ENCODE measurements at regions not wholly inside any gene's neighbourhood (a gene's known extent, or its start where the extent isn't known, plus 50 kb on each side); places are given as distances from the start of the nearest gene placed in this dataset.

- Mint-ChIP-seq H3K27ac (no peak overlapping the region), H3K4me3 (no peak overlapping the region), H3K27me3 (no peaks in the 10 kb centered on the region), H3K9me3 (peaks cover 13 to 49% (median 18%) of the 10 kb centered on the region in 3 donors), H3K36me3 (no peaks in the 10 kb centered on the region), H3K4me1 (no peaks in the 10 kb centered on the region)
- peaks cover 4% of the 10 kb centered on the region for H3K9me3 ChIP-seq
- H3K4me3 ChIP-seq (ENCODE audit: control insufficient read depth in 1 of 2, extremely low read depth in 1 of 2, low read length in 1 of 2), result no peak overlapping the region
- no peak for ATAC-seq (replicated peaks in 1 of 4)
- no peaks in the 10 kb centered on the region for H3K27me3 ChIP-seq (replicated peaks in 1 of 2; ENCODE audit: control insufficient read depth in 2 of 2, extremely low read depth in 1 of 2, insufficient read depth in 2 of 2, low read length in 1 of 2)
- H3K27ac ChIP-seq (ENCODE audit: low read length), result no peak overlapping the region
- no peak for DNase-seq
- CTCF ChIA-PET, result no interaction called here
- POLR2A ChIA-PET, result interaction anchor here in 1 of 2 donors (0.5 kb wide), 1 partner anchor 689 kb away, joined by 3 read pairs; no protein-coding TSS in a partner anchor
- no peaks in the 10 kb centered on the region for H3K36me3 ChIP-seq (ENCODE audit: control insufficient read depth in 2 of 2, extremely low read depth in 1 of 2, insufficient read depth in 1 of 2, low read length in 1 of 2)
- WGBS (ENCODE audit: insufficient coverage), result no CpG with 5 or more reads among the region's 1 CpG
- H3K4me1 ChIP-seq (ENCODE audit: control insufficient read depth in 1 of 2, extremely low read depth in 1 of 2, insufficient read depth in 2 of 2, low read length in 2 of 2), result no peaks in the 10 kb centered on the region
Observed at GRCh38 chr14:82528016-82528415, 994.4 kb upstream of the SEL1L start.

GRCh38 chr14:82533351-82533750 is 999.7 kb upstream of the SEL1L start:
- H3K9me3 ChIP-seq, result no peaks in the 10 kb centered on the region
- H3K27ac ChIP-seq (ENCODE audit: low read length), result no peak overlapping the region
- Mint-ChIP-seq H3K27ac (no peak overlapping the region), H3K27me3 (no peaks in the 10 kb centered on the region), H3K4me3 (no peak overlapping the region), H3K9me3 (peaks cover 0 to 33% (median 21%) of the 10 kb centered on the region in 3 donors), H3K36me3 (no peaks in the 10 kb centered on the region), H3K4me1 (no peaks in the 10 kb centered on the region)
- H3K4me1 ChIP-seq (ENCODE audit: control insufficient read depth in 1 of 2, extremely low read depth in 1 of 2, insufficient read depth in 2 of 2, low read length in 2 of 2), result no peaks in the 10 kb centered on the region
- H3K36me3 ChIP-seq (ENCODE audit: control insufficient read depth in 2 of 2, extremely low read depth in 1 of 2, insufficient read depth in 1 of 2, low read length in 1 of 2), result no peaks in the 10 kb centered on the region
- ChIA-PET CTCF (no interaction called here), POLR2A (no interaction called here)
- H3K4me3 ChIP-seq (ENCODE audit: control insufficient read depth in 1 of 2, extremely low read depth in 1 of 2, low read length in 1 of 2), result no peak overlapping the region
- H3K27me3 ChIP-seq (replicated peaks in 1 of 2; ENCODE audit: control insufficient read depth in 2 of 2, extremely low read depth in 1 of 2, insufficient read depth in 2 of 2, low read length in 1 of 2), result no peaks in the 10 kb centered on the region
- 58% methylated on average over 2 of the region's 2 CpGs for WGBS (ENCODE audit: insufficient coverage)
- ATAC-seq (replicated peaks in 1 of 4), result no peak
- no peak for DNase-seq

- H3K4me3 ChIP-seq (ENCODE audit: control insufficient read depth in 1 of 2, extremely low read depth in 1 of 2, low read length in 1 of 2), result no peak overlapping the region
- H3K36me3 Mint-ChIP-seq, result no peaks in the 10 kb centered on the region
- ATAC-seq (replicated peaks in 1 of 4) (no peak), DNase-seq (no peak)
- no peaks in the 10 kb centered on the region for H3K27me3 ChIP-seq (replicated peaks in 1 of 2; ENCODE audit: control insufficient read depth in 2 of 2, extremely low read depth in 1 of 2, insufficient read depth in 2 of 2, low read length in 1 of 2)
- H3K4me1 Mint-ChIP-seq, result no peaks in the 10 kb centered on the region
- H3K27me3 Mint-ChIP-seq, result no peaks in the 10 kb centered on the region
- ChIA-PET POLR2A (no interaction called here), CTCF (no interaction called here)
- no peak overlapping the region for H3K27ac Mint-ChIP-seq
- H3K4me1 ChIP-seq (ENCODE audit: control insufficient read depth in 1 of 2, extremely low read depth in 1 of 2, insufficient read depth in 2 of 2, low read length in 2 of 2), result no peaks in the 10 kb centered on the region
- no CpG with 5 or more reads among the region's 2 CpGs for WGBS (ENCODE audit: insufficient coverage)
- H3K4me3 Mint-ChIP-seq, result no peak overlapping the region
- no peaks in the 10 kb centered on the region for H3K9me3 ChIP-seq
- peaks cover 0 to 34% (median 24%) of the 10 kb centered on the region in 3 donors for H3K9me3 Mint-ChIP-seq
- no peaks in the 10 kb centered on the region for H3K36me3 ChIP-seq (ENCODE audit: control insufficient read depth in 2 of 2, extremely low read depth in 1 of 2, insufficient read depth in 1 of 2, low read length in 1 of 2)
- H3K27ac ChIP-seq (ENCODE audit: low read length), result no peak overlapping the region
Observed at GRCh38 chr14:82536566-82536965, 1002.9 kb upstream of the SEL1L start.

- H3K9me3 Mint-ChIP-seq, result peaks cover 0 to 41% (median 22%) of the 10 kb centered on the region in 3 donors
- no peaks in the 10 kb centered on the region for H3K36me3 ChIP-seq (ENCODE audit: control insufficient read depth in 2 of 2, extremely low read depth in 1 of 2, insufficient read depth in 1 of 2, low read length in 1 of 2)
- POLR2A ChIA-PET, result no interaction called here
- no peaks in the 10 kb centered on the region for H3K27me3 Mint-ChIP-seq
- no peak overlapping the region for H3K27ac ChIP-seq (ENCODE audit: low read length)
- DNase-seq, result no peak
- no peak for ATAC-seq (replicated peaks in 1 of 4)
- no peak overlapping the region for H3K27ac Mint-ChIP-seq
- no CpG with 5 or more reads among the region's 3 CpGs for WGBS (ENCODE audit: insufficient coverage)
- H3K36me3 Mint-ChIP-seq, result no peaks in the 10 kb centered on the region
- no peaks in the 10 kb centered on the region for H3K4me1 Mint-ChIP-seq
- no peaks in the 10 kb centered on the region for H3K4me1 ChIP-seq (ENCODE audit: control insufficient read depth in 1 of 2, extremely low read depth in 1 of 2, insufficient read depth in 2 of 2, low read length in 2 of 2)
- CTCF ChIA-PET, result no interaction called here
- H3K27me3 ChIP-seq (replicated peaks in 1 of 2; ENCODE audit: control insufficient read depth in 2 of 2, extremely low read depth in 1 of 2, insufficient read depth in 2 of 2, low read length in 1 of 2), result no peaks in the 10 kb centered on the region
- no peaks in the 10 kb centered on the region for H3K9me3 ChIP-seq
- no peak overlapping the region for H3K4me3 ChIP-seq (ENCODE audit: control insufficient read depth in 1 of 2, extremely low read depth in 1 of 2, low read length in 1 of 2)
- no peak overlapping the region for H3K4me3 Mint-ChIP-seq
Observed at GRCh38 chr14:82537831-82538230, 1004.2 kb upstream of the SEL1L start.

- Mint-ChIP-seq H3K4me1 (no peaks in the 10 kb centered on the region), H3K9me3 (peaks cover 9 to 43% (median 16%) of the 10 kb centered on the region in 3 donors), H3K27me3 (no peaks in the 10 kb centered on the region), H3K27ac (no peak overlapping the region), H3K36me3 (no peaks in the 10 kb centered on the region), H3K4me3 (no peak overlapping the region)
- no peaks in the 10 kb centered on the region for H3K27me3 ChIP-seq (replicated peaks in 1 of 2; ENCODE audit: control insufficient read depth in 2 of 2, extremely low read depth in 1 of 2, insufficient read depth in 2 of 2, low read length in 1 of 2)
- H3K4me1 ChIP-seq (ENCODE audit: control insufficient read depth in 1 of 2, extremely low read depth in 1 of 2, insufficient read depth in 2 of 2, low read length in 2 of 2), result no peaks in the 10 kb centered on the region
- no peaks in the 10 kb centered on the region for H3K9me3 ChIP-seq
- H3K27ac ChIP-seq (ENCODE audit: low read length), result no peak overlapping the region
- ChIA-PET CTCF (no interaction called here), POLR2A (interaction anchor here in 1 of 2 donors (0.6 kb wide), 1 partner anchor 511 kb away, joined by 3 read pairs; no protein-coding TSS in a partner anchor)
- no peak for DNase-seq
- H3K4me3 ChIP-seq (ENCODE audit: control insufficient read depth in 1 of 2, extremely low read depth in 1 of 2, low read length in 1 of 2), result no peak overlapping the region
- no CpG with 5 or more reads among the region's 2 CpGs for WGBS (ENCODE audit: insufficient coverage)
- no peaks in the 10 kb centered on the region for H3K36me3 ChIP-seq (ENCODE audit: control insufficient read depth in 2 of 2, extremely low read depth in 1 of 2, insufficient read depth in 1 of 2, low read length in 1 of 2)
- ATAC-seq (replicated peaks in 1 of 4), result no peak
Observed at GRCh38 chr14:82546401-82546800, 1012.7 kb upstream of the SEL1L start.

GRCh38 chr14:82549306-82549990 is 1015.8 kb upstream of the SEL1L start:
- Histone ChIP-seq H3K4me1 (ENCODE audit: control insufficient read depth in 1 of 2, extremely low read depth in 1 of 2, insufficient read depth in 2 of 2, low read length in 2 of 2) (no peaks in the 10 kb centered on the region), H3K9me3 (no peaks in the 10 kb centered on the region), H3K27me3 (replicated peaks in 1 of 2; ENCODE audit: control insufficient read depth in 2 of 2, extremely low read depth in 1 of 2, insufficient read depth in 2 of 2, low read length in 1 of 2) (no peaks in the 10 kb centered on the region), H3K36me3 (ENCODE audit: control insufficient read depth in 2 of 2, extremely low read depth in 1 of 2, insufficient read depth in 1 of 2, low read length in 1 of 2) (no peaks in the 10 kb centered on the region), H3K27ac (ENCODE audit: low read length) (no peak overlapping the region), H3K4me3 (ENCODE audit: control insufficient read depth in 1 of 2, extremely low read depth in 1 of 2, low read length in 1 of 2) (no peak overlapping the region)
- DNase-seq (no peak), ATAC-seq (replicated peaks in 1 of 4) (no peak)
- Mint-ChIP-seq H3K9me3 (peaks cover 9 to 24% (median 16%) of the 10 kb centered on the region in 3 donors), H3K27me3 (no peaks in the 10 kb centered on the region), H3K4me3 (no peak overlapping the region), H3K4me1 (no peaks in the 10 kb centered on the region), H3K36me3 (no peaks in the 10 kb centered on the region), H3K27ac (no peak overlapping the region)
- CTCF ChIA-PET, result no interaction called here
- POLR2A ChIA-PET, result no interaction called here
- 83% methylated on average over 3 of the region's 9 CpGs for WGBS (ENCODE audit: insufficient coverage)

- ATAC-seq (replicated peaks in 1 of 4) (no peak), DNase-seq (no peak)
- no peaks in the 10 kb centered on the region for H3K4me1 ChIP-seq (ENCODE audit: control insufficient read depth in 1 of 2, extremely low read depth in 1 of 2, insufficient read depth in 2 of 2, low read length in 2 of 2)
- Mint-ChIP-seq H3K4me3 (no peak overlapping the region), H3K4me1 (no peaks in the 10 kb centered on the region), H3K9me3 (peaks cover 7 to 41% (median 9%) of the 10 kb centered on the region in 3 donors), H3K27me3 (no peaks in the 10 kb centered on the region), H3K36me3 (no peaks in the 10 kb centered on the region), H3K27ac (no peak overlapping the region)
- no CpG with 5 or more reads among the region's 2 CpGs for WGBS (ENCODE audit: insufficient coverage)
- H3K27ac ChIP-seq (ENCODE audit: low read length), result no peak overlapping the region
- no peak overlapping the region for H3K4me3 ChIP-seq (ENCODE audit: control insufficient read depth in 1 of 2, extremely low read depth in 1 of 2, low read length in 1 of 2)
- no peaks in the 10 kb centered on the region for H3K36me3 ChIP-seq (ENCODE audit: control insufficient read depth in 2 of 2, extremely low read depth in 1 of 2, insufficient read depth in 1 of 2, low read length in 1 of 2)
- POLR2A ChIA-PET, result no interaction called here
- CTCF ChIA-PET, result no interaction called here
- no peaks in the 10 kb centered on the region for H3K9me3 ChIP-seq
- H3K27me3 ChIP-seq (replicated peaks in 1 of 2; ENCODE audit: control insufficient read depth in 2 of 2, extremely low read depth in 1 of 2, insufficient read depth in 2 of 2, low read length in 1 of 2), result no peaks in the 10 kb centered on the region
Observed at GRCh38 chr14:82562881-82563280, 1029.2 kb upstream of the SEL1L start.
